ENCODE measurements at regions not wholly inside any gene's neighbourhood (a gene's known extent, or its start where the extent isn't known, plus 50 kb on each side); places are given as distances from the start of the nearest gene placed in this dataset.

- TF ChIP-seq CTCF (IDR thresholded peaks at IDR 0.05) (no peak), POLR2A (IDR thresholded peaks at IDR 0.05) (no peak)
- intact Hi-C loops (cut with DNase I; ENCODE audit: low total_unique reads): no loop called here
- 26 to 32% methylated on average over 1 of the region's 1 CpG for WGBS, 2 donors
- no peak overlapping the region for H3K4me3 ChIP-seq (ENCODE audit: low read depth, poor library complexity, severe bottlenecking)
- no peak for DNase-seq (ENCODE audit: low spot score in 2 of 2)
Observed at GRCh38 chr3:46120983-46121382, 87.1 kb downstream of the CCR1 start.

GRCh38 chr3:46119709-46120498, 88.2 kb downstream of the CCR1 start:
- no peak for TF ChIP-seq CTCF (IDR thresholded peaks at IDR 0.05)
- TF ChIP-seq POLR2A (IDR thresholded peaks at IDR 0.05): no peak
- WGBS, 2 donors: 75 to 84% methylated on average over 4 of the region's 4 CpGs
- intact Hi-C loops (cut with DNase I; ENCODE audit: low total_unique reads): no loop called here
- no peak for DNase-seq (ENCODE audit: low spot score in 2 of 2)
- H3K4me3 ChIP-seq (ENCODE audit: low read depth, poor library complexity, severe bottlenecking): no peak overlapping the region

GRCh38 chr3:46119253-46119652, 88.9 kb downstream of the CCR1 start:
- TF ChIP-seq POLR2A (IDR thresholded peaks at IDR 0.05) (no peak), CTCF (IDR thresholded peaks at IDR 0.05) (no peak)
- DNase-seq (ENCODE audit: low spot score in 2 of 2): no peak
- no peak overlapping the region for H3K4me3 ChIP-seq (ENCODE audit: low read depth, poor library complexity, severe bottlenecking)
- intact Hi-C loops (cut with DNase I; ENCODE audit: low total_unique reads): no loop called here
- 61 to 85% methylated on average over 3 of the region's 3 CpGs for WGBS, 2 donors

- intact Hi-C loops (cut with DNase I; ENCODE audit: low total_unique reads): no loop called here
- WGBS, 2 donors: 76 to 78% methylated on average over 4 of the region's 4 CpGs
- no peak for DNase-seq (ENCODE audit: low spot score in 2 of 2)
- H3K4me3 ChIP-seq (ENCODE audit: low read depth, poor library complexity, severe bottlenecking): no peak overlapping the region
- TF ChIP-seq POLR2A (IDR thresholded peaks at IDR 0.05): no peak
- TF ChIP-seq CTCF (IDR thresholded peaks at IDR 0.05): no peak
Observed at GRCh38 chr3:46116996-46117395, 89.7 kb upstream of the XCR1 start.

GRCh38 chr3:46114323-46114988, 87.2 kb upstream of the XCR1 start:
- WGBS, 2 donors: 23 to 34% methylated on average over 1 of the region's 1 CpG
- TF ChIP-seq CTCF (IDR thresholded peaks at IDR 0.05): no peak
- TF ChIP-seq POLR2A (IDR thresholded peaks at IDR 0.05): no peak
- H3K4me3 ChIP-seq (ENCODE audit: low read depth, poor library complexity, severe bottlenecking): no peak overlapping the region
- intact Hi-C loops (cut with DNase I; ENCODE audit: low total_unique reads): no loop called here
- no peak for DNase-seq (ENCODE audit: low spot score in 2 of 2)
